ENCODE measurements at regions not wholly inside any gene's neighbourhood (a gene's known extent, or its start where the extent isn't known, plus 50 kb on each side); places are given as distances from the start of the nearest gene placed in this dataset.
"Not testable (repeated sequence)": the region's sequence is repeated elsewhere in the genome, so short reads cannot be mapped to it uniquely, and the experiment has no call there.

- Histone ChIP-seq H3K9me3 (ENCODE audit: control insufficient read depth, low read length) (no peaks in the 10 kb centered on the region), H3K4me3 (ENCODE audit: low read length) (no peak overlapping the region), H3K9ac (ENCODE audit: low read length) (no peak overlapping the region)
These were observed 538.7 kb downstream of the RBFOX1 start for GRCh38 chr16:7871371-7871770.

GRCh38 chr16:7867831-7868230 is 535.2 kb downstream of the RBFOX1 start:
- Histone ChIP-seq H3K9me3 (ENCODE audit: control insufficient read depth, low read length) (no peaks in the 10 kb centered on the region), H3K4me1 (ENCODE audit: control insufficient read depth, insufficient read depth, low read length) (no peaks in the 10 kb centered on the region), H3K4me3 (ENCODE audit: low read length) (no peak overlapping the region), H3K36me3 (ENCODE audit: control insufficient read depth, insufficient read depth, low read length) (no peaks in the 10 kb centered on the region), H3K9ac (ENCODE audit: low read length) (no peak overlapping the region), H3K27me3 (ENCODE audit: control insufficient read depth, insufficient read depth, low read length) (no peaks in the 10 kb centered on the region)

More at GRCh38 chr16:7871371-7871770, 538.7 kb downstream of the RBFOX1 start:
- H3K36me3 ChIP-seq (ENCODE audit: control insufficient read depth, insufficient read depth, low read length): no peaks in the 10 kb centered on the region
- H3K27me3 ChIP-seq (ENCODE audit: control insufficient read depth, insufficient read depth, low read length): no peaks in the 10 kb centered on the region
- H3K4me1 ChIP-seq (ENCODE audit: control insufficient read depth, insufficient read depth, low read length): no peaks in the 10 kb centered on the region

- H3K9ac ChIP-seq (ENCODE audit: low read length): no peak overlapping the region
- no peaks in the 10 kb centered on the region for H3K4me1 ChIP-seq (ENCODE audit: control insufficient read depth, insufficient read depth, low read length)
- no peaks in the 10 kb centered on the region for H3K9me3 ChIP-seq (ENCODE audit: control insufficient read depth, low read length)
- H3K4me3 ChIP-seq (ENCODE audit: low read length): no peak overlapping the region
- H3K36me3 ChIP-seq (ENCODE audit: control insufficient read depth, insufficient read depth, low read length): no peaks in the 10 kb centered on the region
- no peaks in the 10 kb centered on the region for H3K27me3 ChIP-seq (ENCODE audit: control insufficient read depth, insufficient read depth, low read length)
These were observed 533.5 kb downstream of the RBFOX1 start for GRCh38 chr16:7866144-7866543.

GRCh38 chr16:7865393-7865792 is 532.7 kb downstream of the RBFOX1 start:
- not testable (repeated sequence) for H3K36me3 ChIP-seq (ENCODE audit: control insufficient read depth, insufficient read depth, low read length); H3K4me1 ChIP-seq (ENCODE audit: control insufficient read depth, insufficient read depth, low read length); H3K9me3 ChIP-seq (ENCODE audit: control insufficient read depth, low read length); H3K4me3 ChIP-seq (ENCODE audit: low read length); H3K27me3 ChIP-seq (ENCODE audit: control insufficient read depth, insufficient read depth, low read length); H3K9ac ChIP-seq (ENCODE audit: low read length)

DNA sequence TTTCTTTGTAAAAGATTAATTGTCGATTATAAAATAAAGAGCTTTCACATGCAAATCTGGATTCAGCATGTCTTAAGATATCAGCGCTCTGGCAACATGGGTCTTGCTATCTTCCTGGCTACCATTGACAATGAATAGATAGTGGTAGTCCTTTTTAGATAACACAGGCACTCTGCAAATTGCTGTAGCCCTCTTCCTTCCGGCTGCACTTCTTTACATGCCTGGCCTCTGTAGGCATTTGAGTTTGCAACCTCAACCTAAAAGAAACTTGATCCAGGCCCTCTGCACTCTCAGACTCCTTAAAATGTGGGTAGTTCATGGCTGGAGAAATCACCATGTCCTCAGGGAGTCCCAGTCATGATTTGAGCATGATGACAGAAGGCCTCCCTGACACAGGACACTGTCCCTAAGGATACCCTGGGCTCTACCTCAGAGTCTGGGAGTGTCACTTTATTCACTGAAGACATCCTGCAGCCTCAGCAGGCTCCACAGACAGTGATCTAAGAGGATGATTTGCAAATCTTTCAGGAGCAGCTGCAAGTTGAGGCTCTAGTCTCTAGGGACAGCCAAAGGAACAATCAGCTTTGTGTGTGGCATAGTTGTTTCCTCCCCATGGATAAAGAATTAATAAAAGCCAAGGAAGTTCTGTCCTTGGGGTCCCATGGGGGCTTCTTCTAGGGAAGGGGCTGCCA is 529.4 kb downstream of the RBFOX1 start:
- Histone ChIP-seq H3K9me3 (ENCODE audit: control insufficient read depth, low read length) (no peaks in the 10 kb centered on the region), H3K4me3 (ENCODE audit: low read length) (no peak overlapping the region), H3K9ac (ENCODE audit: low read length) (no peak overlapping the region), H3K36me3 (ENCODE audit: control insufficient read depth, insufficient read depth, low read length) (no peaks in the 10 kb centered on the region), H3K27me3 (ENCODE audit: control insufficient read depth, insufficient read depth, low read length) (no peaks in the 10 kb centered on the region), H3K4me1 (ENCODE audit: control insufficient read depth, insufficient read depth, low read length) (no peaks in the 10 kb centered on the region)

DNA sequence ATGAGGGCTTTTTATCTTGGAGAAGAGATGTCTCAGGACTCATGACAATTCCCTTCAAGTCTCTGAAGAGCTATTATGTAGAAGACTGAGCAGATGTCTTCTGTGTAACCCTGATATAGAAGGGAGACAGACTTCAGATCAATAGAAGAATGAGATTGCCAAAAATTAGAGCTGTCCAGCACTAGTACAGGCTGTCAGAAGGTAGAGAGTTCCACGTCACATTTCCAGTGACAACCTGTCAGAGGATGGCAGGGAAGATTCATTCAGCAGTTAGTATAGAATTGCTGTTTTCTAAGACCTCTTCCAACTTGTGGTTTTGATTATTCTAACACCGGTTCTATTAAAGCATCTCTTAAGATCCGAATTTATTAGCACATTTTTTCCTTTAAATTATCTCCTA is 520.6 kb downstream of the RBFOX1 start:
- Histone ChIP-seq H3K4me3 (ENCODE audit: low read length) (no peak overlapping the region), H3K9ac (ENCODE audit: low read length) (no peak overlapping the region), H3K9me3 (ENCODE audit: control insufficient read depth, low read length) (no peaks in the 10 kb centered on the region), H3K27me3 (ENCODE audit: control insufficient read depth, insufficient read depth, low read length) (no peaks in the 10 kb centered on the region), H3K4me1 (ENCODE audit: control insufficient read depth, insufficient read depth, low read length) (no peaks in the 10 kb centered on the region), H3K36me3 (ENCODE audit: control insufficient read depth, insufficient read depth, low read length) (no peaks in the 10 kb centered on the region)

DNA sequence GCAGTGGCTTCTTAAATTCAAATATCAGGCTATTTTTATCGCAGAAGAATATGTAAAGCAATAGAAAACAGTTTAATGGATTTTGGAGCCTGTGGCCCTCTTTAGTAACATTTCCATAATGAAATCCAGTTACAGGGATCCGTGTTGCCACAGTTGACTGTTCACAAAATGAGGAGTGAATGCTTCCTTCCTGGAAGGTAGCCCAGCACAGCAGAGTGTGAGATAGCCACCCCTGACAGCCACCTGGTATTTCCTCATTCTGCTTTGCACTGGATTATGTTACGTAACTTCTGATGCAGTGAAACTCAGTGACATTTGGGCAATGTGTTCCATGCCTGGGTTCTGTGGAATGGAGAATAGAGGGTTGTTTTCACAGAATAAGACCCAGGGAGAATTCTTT is 517.2 kb downstream of the RBFOX1 start:
- no peaks in the 10 kb centered on the region for H3K36me3 ChIP-seq (ENCODE audit: control insufficient read depth, insufficient read depth, low read length)
- no peak overlapping the region for H3K9ac ChIP-seq (ENCODE audit: low read length)
- H3K4me3 ChIP-seq (ENCODE audit: low read length): no peak overlapping the region
- H3K4me1 ChIP-seq (ENCODE audit: control insufficient read depth, insufficient read depth, low read length): no peaks in the 10 kb centered on the region
- no peaks in the 10 kb centered on the region for H3K27me3 ChIP-seq (ENCODE audit: control insufficient read depth, insufficient read depth, low read length)
- no peaks in the 10 kb centered on the region for H3K9me3 ChIP-seq (ENCODE audit: control insufficient read depth, low read length)

DNA sequence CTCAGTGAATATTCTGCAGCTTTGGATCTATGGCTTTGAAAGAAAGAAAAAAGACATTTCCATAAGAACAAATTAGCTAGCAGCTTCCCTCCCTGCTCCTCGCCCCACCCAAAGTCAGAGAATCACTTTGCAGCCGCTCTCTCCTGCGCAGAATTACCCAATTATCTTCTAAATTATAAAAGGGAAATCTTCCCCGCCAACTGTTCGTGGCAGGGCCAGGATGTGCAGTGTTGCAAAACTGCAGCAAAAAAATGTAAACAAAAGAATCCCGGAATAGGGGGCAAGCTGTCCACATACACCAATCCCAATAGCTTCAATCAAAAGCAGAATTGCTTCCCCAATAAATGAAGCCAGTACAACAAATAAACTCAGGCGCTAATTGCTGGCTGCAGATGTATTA is 510.6 kb downstream of the RBFOX1 start:
- no peak overlapping the region for H3K4me3 ChIP-seq (ENCODE audit: low read length)
- H3K9ac ChIP-seq (ENCODE audit: low read length): no peak overlapping the region
- no peaks in the 10 kb centered on the region for H3K4me1 ChIP-seq (ENCODE audit: control insufficient read depth, insufficient read depth, low read length)
- H3K36me3 ChIP-seq (ENCODE audit: control insufficient read depth, insufficient read depth, low read length): no peaks in the 10 kb centered on the region
- no peaks in the 10 kb centered on the region for H3K27me3 ChIP-seq (ENCODE audit: control insufficient read depth, insufficient read depth, low read length)
- no peaks in the 10 kb centered on the region for H3K9me3 ChIP-seq (ENCODE audit: control insufficient read depth, low read length)

- Histone ChIP-seq H3K36me3 (ENCODE audit: control insufficient read depth, insufficient read depth, low read length) (no peaks in the 10 kb centered on the region), H3K9me3 (ENCODE audit: control insufficient read depth, low read length) (no peaks in the 10 kb centered on the region), H3K4me3 (ENCODE audit: low read length) (no peak overlapping the region), H3K4me1 (ENCODE audit: control insufficient read depth, insufficient read depth, low read length) (no peaks in the 10 kb centered on the region), H3K27me3 (ENCODE audit: control insufficient read depth, insufficient read depth, low read length) (no peaks in the 10 kb centered on the region), H3K9ac (ENCODE audit: low read length) (no peak overlapping the region)
These were observed 506.9 kb downstream of the RBFOX1 start for GRCh38 chr16:7839568-7839967.

GRCh38 chr16:7834771-7835431 is 502.3 kb downstream of the RBFOX1 start:
- Histone ChIP-seq H3K4me1 (ENCODE audit: control insufficient read depth, insufficient read depth, low read length) (no peaks in the 10 kb centered on the region), H3K9me3 (ENCODE audit: control insufficient read depth, low read length) (no peaks in the 10 kb centered on the region), H3K4me3 (ENCODE audit: low read length) (no peak overlapping the region), H3K36me3 (ENCODE audit: control insufficient read depth, insufficient read depth, low read length) (no peaks in the 10 kb centered on the region), H3K9ac (ENCODE audit: low read length) (no peak overlapping the region), H3K27me3 (ENCODE audit: control insufficient read depth, insufficient read depth, low read length) (no peaks in the 10 kb centered on the region)

GRCh38 chr16:7820816-7821215 is 488.2 kb downstream of the RBFOX1 start:
- Histone ChIP-seq H3K27me3 (ENCODE audit: control insufficient read depth, insufficient read depth, low read length) (no peaks in the 10 kb centered on the region), H3K4me1 (ENCODE audit: control insufficient read depth, insufficient read depth, low read length) (no peaks in the 10 kb centered on the region), H3K36me3 (ENCODE audit: control insufficient read depth, insufficient read depth, low read length) (no peaks in the 10 kb centered on the region)

DNA sequence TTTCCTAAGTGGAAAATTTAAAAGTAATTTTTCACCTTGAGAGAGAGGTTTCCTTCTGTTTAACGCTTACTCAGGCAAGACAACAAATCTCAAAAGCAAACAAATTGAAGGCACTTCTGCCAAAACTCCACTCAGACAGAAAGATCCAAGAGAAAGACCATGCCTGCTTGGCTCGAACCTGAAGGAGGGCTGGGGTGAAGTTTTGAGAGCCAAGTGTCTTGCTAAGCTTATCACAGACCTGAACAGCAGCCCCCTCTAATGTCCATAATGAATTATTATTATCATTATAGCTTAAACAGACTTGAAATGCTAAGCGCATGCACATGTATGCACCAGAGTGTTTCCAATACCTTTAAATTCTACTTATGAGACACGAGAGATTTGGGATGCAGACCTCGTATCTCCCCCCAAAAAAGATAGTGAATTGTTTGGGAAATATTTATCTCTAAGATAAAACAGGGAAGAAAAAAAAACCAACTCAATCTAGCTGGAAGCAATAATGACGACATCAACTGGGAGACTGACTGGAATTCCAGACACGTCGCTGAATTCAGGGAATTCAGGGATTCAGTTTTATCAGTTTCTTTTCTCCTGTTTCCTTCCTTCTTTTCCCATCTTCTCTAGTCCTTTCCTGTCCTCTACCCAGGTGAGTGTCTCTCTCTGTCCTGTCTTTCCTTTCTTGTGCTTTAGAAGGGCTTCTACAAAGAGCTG is 473.2 kb downstream of the RBFOX1 start:
- Histone ChIP-seq H3K4me3 (ENCODE audit: low read length) (no peak overlapping the region), H3K9ac (ENCODE audit: low read length) (no peak overlapping the region), H3K9me3 (ENCODE audit: control insufficient read depth, low read length) (no peaks in the 10 kb centered on the region), H3K36me3 (ENCODE audit: control insufficient read depth, insufficient read depth, low read length) (no peaks in the 10 kb centered on the region), H3K4me1 (ENCODE audit: control insufficient read depth, insufficient read depth, low read length) (no peaks in the 10 kb centered on the region), H3K27me3 (ENCODE audit: control insufficient read depth, insufficient read depth, low read length) (no peaks in the 10 kb centered on the region)

More at GRCh38 chr16:7820816-7821215, 488.2 kb downstream of the RBFOX1 start:
- Histone ChIP-seq H3K4me3 (ENCODE audit: low read length) (no peak overlapping the region), H3K9me3 (ENCODE audit: control insufficient read depth, low read length) (no peaks in the 10 kb centered on the region), H3K9ac (ENCODE audit: low read length) (no peak overlapping the region)
